ENCODE measurements at regions not wholly inside any gene's neighbourhood (a gene's known extent, or its start where the extent isn't known, plus 50 kb on each side); places are given as distances from the start of the nearest gene placed in this dataset.

DNA sequence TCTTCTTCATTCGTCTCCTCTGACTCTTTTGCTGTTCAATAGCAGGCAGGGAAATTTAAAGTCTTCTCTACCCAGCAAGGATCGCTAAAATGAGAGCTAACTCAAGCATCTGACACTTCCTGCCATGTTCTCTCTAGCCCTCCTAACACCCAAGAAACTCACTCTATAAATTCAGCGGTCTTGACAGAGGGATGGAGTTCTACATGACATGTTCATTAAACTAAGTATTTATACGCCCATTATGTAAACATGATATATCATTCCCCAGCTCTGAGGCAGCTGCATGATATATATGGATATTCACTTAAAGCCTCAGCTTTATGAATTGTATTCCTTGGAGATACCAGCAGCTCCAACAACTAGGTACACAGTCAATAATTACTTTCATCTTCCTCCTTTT lies 231.0 kb downstream of the METTL4 start:
- CTCF ChIA-PET: no interaction called here
- no peak overlapping the region for H3K27ac ChIP-seq
- TF ChIP-seq, protein P1, sequence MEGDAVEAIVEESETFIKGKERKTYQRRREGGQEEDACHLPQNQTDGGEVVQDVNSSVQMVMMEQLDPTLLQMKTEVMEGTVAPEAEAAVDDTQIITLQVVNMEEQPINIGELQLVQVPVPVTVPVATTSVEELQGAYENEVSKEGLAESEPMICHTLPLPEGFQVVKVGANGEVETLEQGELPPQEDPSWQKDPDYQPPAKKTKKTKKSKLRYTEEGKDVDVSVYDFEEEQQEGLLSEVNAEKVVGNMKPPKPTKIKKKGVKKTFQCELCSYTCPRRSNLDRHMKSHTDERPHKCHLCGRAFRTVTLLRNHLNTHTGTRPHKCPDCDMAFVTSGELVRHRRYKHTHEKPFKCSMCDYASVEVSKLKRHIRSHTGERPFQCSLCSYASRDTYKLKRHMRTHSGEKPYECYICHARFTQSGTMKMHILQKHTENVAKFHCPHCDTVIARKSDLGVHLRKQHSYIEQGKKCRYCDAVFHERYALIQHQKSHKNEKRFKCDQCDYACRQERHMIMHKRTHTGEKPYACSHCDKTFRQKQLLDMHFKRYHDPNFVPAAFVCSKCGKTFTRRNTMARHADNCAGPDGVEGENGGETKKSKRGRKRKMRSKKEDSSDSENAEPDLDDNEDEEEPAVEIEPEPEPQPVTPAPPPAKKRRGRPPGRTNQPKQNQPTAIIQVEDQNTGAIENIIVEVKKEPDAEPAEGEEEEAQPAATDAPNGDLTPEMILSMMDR (conservative IDR thresholded peaks at IDR 0.05; ENCODE audit: low read depth): no peak
- no peak for DNase-seq (ENCODE audit: low spot score)
- POLR2A ChIA-PET (ENCODE audit: low non-redundant PET): no interaction called here

DNA sequence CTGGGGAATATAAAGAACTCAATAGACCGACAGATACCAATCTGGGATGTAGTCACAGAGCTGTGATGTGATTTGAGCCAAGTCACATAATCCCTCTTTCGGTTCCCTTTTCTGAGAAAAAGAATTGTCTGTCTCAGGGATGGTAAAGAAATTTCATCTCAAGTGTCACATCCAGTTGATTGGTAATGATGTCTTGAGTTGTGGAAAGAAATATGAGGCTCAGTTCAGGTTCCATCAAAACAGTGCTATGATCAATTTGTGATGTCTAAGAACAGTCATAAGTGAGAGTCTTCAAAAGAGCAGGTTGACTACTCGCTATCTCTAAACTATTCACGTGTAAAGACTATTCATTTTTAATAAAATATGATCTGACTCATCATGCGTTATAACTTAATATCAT lies 223.3 kb downstream of the METTL4 start:
- POLR2A ChIA-PET (ENCODE audit: low non-redundant PET): no interaction called here
- TF ChIP-seq, protein P1 (conservative IDR thresholded peaks at IDR 0.05; ENCODE audit: low read depth): no peak
- CTCF ChIA-PET: interaction anchor here (0.8 kb wide), 1 partner anchor 136 kb away, joined by 4 read pairs; no protein-coding TSS in a partner anchor
- H3K27ac ChIP-seq: no peak overlapping the region
- no peak for DNase-seq (ENCODE audit: low spot score)

DNA sequence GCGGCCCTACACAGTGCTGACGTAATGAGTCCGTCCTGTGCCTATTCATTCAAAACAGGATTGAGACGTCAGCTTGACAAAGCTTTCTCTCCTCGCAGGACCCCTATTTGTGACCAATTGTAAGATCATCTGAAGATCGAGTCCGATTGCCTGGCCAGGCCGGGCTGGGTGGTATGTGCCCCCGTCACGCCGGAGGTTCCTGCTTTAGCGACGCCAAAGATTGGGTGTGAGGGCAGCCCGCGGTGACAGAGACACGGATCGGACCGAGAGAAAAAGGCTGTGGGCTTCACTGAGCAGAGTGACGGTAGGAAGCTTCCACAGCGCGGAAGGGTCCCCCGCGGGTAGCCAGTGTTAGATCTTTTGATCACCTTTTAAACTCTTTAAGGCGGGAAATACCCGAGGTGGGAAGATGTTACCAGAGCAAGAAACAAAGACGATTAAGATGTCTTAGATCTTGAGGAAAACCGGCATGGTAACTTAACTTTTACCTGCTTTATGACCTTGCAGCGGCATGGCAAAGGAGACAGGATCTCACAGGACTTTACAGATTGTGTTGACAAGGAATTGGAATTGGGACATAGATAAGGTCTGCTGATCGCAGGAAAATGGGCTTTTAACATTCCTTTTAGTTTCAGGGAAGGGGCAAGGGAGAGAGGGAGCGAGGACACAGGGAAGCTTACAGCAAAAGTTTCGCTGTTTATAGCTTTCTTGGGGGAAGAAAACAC lies 220.0 kb downstream of the METTL4 start:
- DNase-seq (ENCODE audit: low spot score): no peak
- TF ChIP-seq, protein P1 (conservative IDR thresholded peaks at IDR 0.05; ENCODE audit: low read depth): no peak
- H3K27ac ChIP-seq: no peak overlapping the region
- ChIA-PET CTCF (no interaction called here), POLR2A (ENCODE audit: low non-redundant PET) (no interaction called here)

DNA sequence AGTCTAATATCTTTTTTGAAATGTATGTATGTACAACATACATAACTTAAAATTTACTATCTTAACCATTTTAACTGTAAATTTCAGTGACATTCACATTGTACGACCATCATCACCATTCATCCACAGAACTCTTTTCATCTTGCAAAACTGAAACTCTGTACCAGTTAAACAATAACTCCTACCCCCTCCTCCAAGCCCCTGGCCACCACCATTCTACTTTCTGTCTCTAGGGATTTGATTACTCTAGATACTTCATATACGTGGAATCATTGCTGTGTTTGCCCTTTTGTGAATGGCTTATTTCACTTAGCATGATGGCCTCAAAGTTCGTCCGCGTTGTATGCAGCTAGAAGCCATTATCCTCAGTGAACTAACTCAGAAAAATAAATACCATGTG lies 217.0 kb downstream of the METTL4 start:
- TF ChIP-seq, protein P1 (conservative IDR thresholded peaks at IDR 0.05; ENCODE audit: low read depth): no peak
- no peak overlapping the region for H3K27ac ChIP-seq
- ChIA-PET POLR2A (ENCODE audit: low non-redundant PET) (no interaction called here), CTCF (no interaction called here)
- no peak for DNase-seq (ENCODE audit: low spot score)

DNA sequence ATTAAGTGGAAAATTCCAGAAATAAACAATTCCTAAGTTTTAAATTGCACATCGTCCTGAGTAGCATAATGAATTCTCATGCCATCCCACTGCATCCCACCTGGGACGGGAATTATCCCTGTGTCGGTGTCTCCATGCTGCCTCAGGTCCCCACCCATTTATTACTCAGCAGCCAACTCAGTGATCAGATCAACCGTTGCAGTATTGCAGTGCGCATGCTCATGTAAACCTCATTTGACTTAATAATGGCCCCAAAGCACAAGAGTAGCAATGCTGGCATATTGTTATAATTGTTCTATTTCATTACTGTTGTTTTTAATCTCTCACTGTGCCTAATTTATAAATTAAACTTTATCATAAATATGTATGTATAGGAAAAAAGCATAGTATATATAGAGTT lies 214.4 kb downstream of the METTL4 start:
- TF ChIP-seq, protein P1 (conservative IDR thresholded peaks at IDR 0.05; ENCODE audit: low read depth): no peak
- ChIA-PET CTCF (no interaction called here), POLR2A (ENCODE audit: low non-redundant PET) (no interaction called here)
- H3K27ac ChIP-seq: no peak overlapping the region
- no peak for DNase-seq (ENCODE audit: low spot score)

DNA sequence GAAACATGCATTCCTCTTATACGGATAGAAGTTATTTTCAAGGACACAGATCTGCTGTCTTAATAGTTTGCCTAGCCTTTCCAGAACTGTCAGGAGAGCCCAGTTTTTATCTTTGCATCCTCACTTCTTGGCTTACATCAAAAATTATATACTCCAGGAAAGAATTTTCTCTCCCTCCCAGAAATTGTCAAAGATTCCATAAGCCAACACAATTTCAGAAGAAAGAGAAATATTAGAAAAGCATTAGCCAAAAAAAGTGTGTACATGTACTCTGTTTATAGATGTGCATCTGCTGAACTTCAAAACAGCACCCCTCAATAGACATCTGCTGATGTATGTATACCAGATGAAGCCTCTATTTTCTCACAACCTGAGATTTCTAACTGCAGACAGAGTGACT lies 210.4 kb downstream of the METTL4 start:
- ChIA-PET POLR2A (ENCODE audit: low non-redundant PET) (no interaction called here), CTCF (no interaction called here)
- no peak for DNase-seq (ENCODE audit: low spot score)
- TF ChIP-seq, protein P1 (conservative IDR thresholded peaks at IDR 0.05; ENCODE audit: low read depth): no peak
- no peak overlapping the region for H3K27ac ChIP-seq
